H1 (cell line): ENCODE measurements at regions not wholly inside any gene's neighbourhood (a gene's known extent, or its start where the extent isn't known, plus 50 kb on each side); places are given as distances from the start of the nearest gene placed in this dataset.

Experiments
- CTCF ChIA-PET: fragments of 300-600 bp; sonication (Branson Sonifier 250); formaldehyde crosslinking; loops from one replicate; lab custom pipeline; 2021; ENCODE audit not compliant: partially characterized antibody; lab: Charles Lee
- POLR2A ChIA-PET: fragments of 300-600 bp; sonication (Branson Sonifier 250); formaldehyde crosslinking; loops from one replicate; lab custom pipeline; 2021; ENCODE audit warnings: inconsistent platforms; ENCODE audit not compliant: partially characterized antibody; lab: Charles Lee
- DNase-seq, 2 experiments: peaks; one replicate each; pipeline versions ENCODE4 v3.0.0 to v3.0.0-alpha.2; 2010 to 2022; ENCODE audit warnings: low spot score in 2 of 2, low read depth in 1 of 2, mixed read lengths in 1 of 2
- FAIRE-seq: peaks from 2 replicates; lab custom pipeline; 2011; peaks lifted over from hg19 to GRCh38; lab: Jason Lieb, UNC
- H2AFZ ChIP-seq: 2 replicates; pipeline ENCODE4 v1.8.1; 2012; ENCODE audit warnings: low read length, inconsistent platforms
- H2AK5ac ChIP-seq: 2 replicates; pipeline ENCODE4 v1.6.1; 2013; ENCODE audit warnings: low read depth, low read length
- H2BK120ac ChIP-seq: replicated peaks from 2 replicates; pipeline ENCODE3; 2013; ENCODE audit warnings: low read depth, low read length, inconsistent platforms
- H2BK12ac ChIP-seq: 2 replicates; pipeline ENCODE4 v1.6.1; 2013; ENCODE audit warnings: low read depth, low read length
- H2BK15ac ChIP-seq: 2 replicates; pipeline ENCODE4 v1.6.1; 2013; ENCODE audit warnings: low read length
- H2BK20ac ChIP-seq: 2 replicates; pipeline ENCODE4 v1.6.1; 2013; ENCODE audit warnings: low read length
- H2BK5ac ChIP-seq: 2 replicates; pipeline ENCODE4 v1.6.1; 2013; ENCODE audit warnings: low read depth, low read length
- H3K14ac ChIP-seq: 2 replicates; pipeline ENCODE4 v1.6.1; 2013; ENCODE audit warnings: inconsistent platforms; ENCODE audit not compliant: insufficient read length
- H3K18ac ChIP-seq: 2 replicates; pipeline ENCODE4 v1.6.1; 2013; ENCODE audit warnings: low read length; ENCODE audit errors: extremely low read depth
- H3K23ac ChIP-seq: 2 replicates; pipeline ENCODE4 v1.6.1; 2013; ENCODE audit warnings: inconsistent platforms; ENCODE audit not compliant: insufficient read length
- H3K23me2 ChIP-seq: 2 replicates; pipeline ENCODE4 v1.6.1; 2013; ENCODE audit warnings: low read depth, low read length
- H3K27ac ChIP-seq: 2 replicates; pipeline ENCODE4 v1.6.1; 2011; ENCODE audit warnings: low read depth, low read length, inconsistent platforms
- H3K27me3 ChIP-seq, 4 experiments: replicated peaks in 1 of 4; 1 replicate in 1 of 4; 2 replicates in 3 of 4; pipeline versions ENCODE4 v1.6.1 to v1.8.1; 2011 to 2013; ENCODE audit warnings: low read length in 3 of 4, mild to moderate bottlenecking in 3 of 4, inconsistent platforms in 2 of 4, mixed read lengths in 2 of 4, moderate library complexity in 1 of 4; ENCODE audit not compliant: control insufficient read depth in 3 of 4, insufficient read depth in 3 of 4; ENCODE audit errors: extremely low read depth in 1 of 4
- H3K36me3 ChIP-seq, 4 experiments: 2 replicates each; pipeline versions ENCODE4 v1.6.1 to v1.8.1; 2011 to 2013; ENCODE audit warnings: mild to moderate bottlenecking in 4 of 4, low read length in 3 of 4, moderate library complexity in 2 of 4, control low read depth in 1 of 4, inconsistent platforms in 1 of 4; ENCODE audit not compliant: insufficient read depth in 4 of 4, control insufficient read depth in 2 of 4
- H3K4ac ChIP-seq: replicated peaks from 2 replicates; pipeline ENCODE3; 2013; ENCODE audit warnings: low read length, low read depth, mixed read lengths, inconsistent platforms; ENCODE audit not compliant: insufficient read length
- H3K4me1 ChIP-seq, 4 experiments: replicated peaks in 1 of 4; 1 replicate in 1 of 4; 2 replicates in 3 of 4; pipeline versions ENCODE4 v1.6.1 to v1.8.1; 2011 to 2013; ENCODE audit warnings: low read length in 3 of 4, inconsistent platforms in 2 of 4, mixed read lengths in 1 of 4; ENCODE audit not compliant: insufficient read depth in 4 of 4, control insufficient read depth in 3 of 4
- H3K4me2 ChIP-seq, 2 experiments: 2 replicates each; pipeline versions ENCODE4 v1.6.1 to v1.8.1; 2011 to 2013; ENCODE audit warnings: low read depth in 2 of 2, low read length in 2 of 2, control low read depth in 1 of 2, inconsistent platforms in 1 of 2, mild to moderate bottlenecking in 1 of 2; ENCODE audit not compliant: insufficient read depth in 1 of 2
- H3K4me3 ChIP-seq, 4 experiments: fragments of 200-600, 300-600 bp in 1 of 4; sonication (generic), shearing (Covaris generic), sonication (Bioruptor Twin) in 1 of 4; 2 replicates each; pipeline versions ENCODE4 v1.5.1 to v1.8.1; 2011 to 2016; ENCODE audit warnings: low read length in 4 of 4, low read depth in 3 of 4, control low read depth in 2 of 4, inconsistent platforms in 2 of 4, mild to moderate bottlenecking in 2 of 4, mixed read lengths in 1 of 4, moderate library complexity in 1 of 4; ENCODE audit not compliant: insufficient read depth in 2 of 4; ENCODE audit errors: extremely low read depth in 1 of 4
- H3K56ac ChIP-seq: replicated peaks from 2 replicates; pipeline ENCODE3; 2013; ENCODE audit warnings: low read depth, mild to moderate bottlenecking, mixed read lengths, low read length, inconsistent platforms; ENCODE audit not compliant: insufficient read length
- H3K79me1 ChIP-seq: 2 replicates; pipeline ENCODE4 v1.6.1; 2013; ENCODE audit warnings: low read depth, low read length, control low read depth
- H3K79me2 ChIP-seq, 2 experiments: 2 replicates each; pipeline versions ENCODE4 v1.6.1 to v1.8.1; 2012 to 2013; ENCODE audit warnings: low read length in 2 of 2, mild to moderate bottlenecking in 2 of 2, inconsistent platforms in 1 of 2; ENCODE audit not compliant: insufficient read depth in 2 of 2, control insufficient read depth in 1 of 2
- H3K9ac ChIP-seq, 4 experiments: replicated peaks in 1 of 4; 1 replicate in 1 of 4; 2 replicates in 3 of 4; pipeline versions ENCODE4 v1.6.1 to v1.8.1; 2011 to 2013; ENCODE audit warnings: low read depth in 3 of 4, low read length in 3 of 4, control low read depth in 2 of 4, mild to moderate bottlenecking in 2 of 4, moderate library complexity in 2 of 4, inconsistent platforms in 1 of 4; ENCODE audit errors: extremely low read depth in 1 of 4
- H3K9me3 ChIP-seq, 2 experiments: 2 replicates each; pipeline versions ENCODE4 v1.6.1 to v1.8.1; 2012 to 2013; ENCODE audit warnings: mild to moderate bottlenecking in 2 of 2, moderate library complexity in 2 of 2, control low read depth in 1 of 2, inconsistent platforms in 1 of 2, low read depth in 1 of 2, low read length in 1 of 2, mixed read lengths in 1 of 2; ENCODE audit not compliant: insufficient read depth in 2 of 2
- H4K20me1 ChIP-seq, 2 experiments: replicated peaks in 1 of 2; 2 replicates each; pipeline versions ENCODE3 to v1.8.1; 2011 to 2013; ENCODE audit warnings: inconsistent platforms in 2 of 2, low read length in 2 of 2, mild to moderate bottlenecking in 1 of 2; ENCODE audit not compliant: insufficient read depth in 2 of 2, control insufficient read depth in 1 of 2
- H4K5ac ChIP-seq: 2 replicates; pipeline ENCODE4 v1.6.1; 2013; ENCODE audit warnings: low read length, low read depth, mixed read lengths, inconsistent platforms; ENCODE audit not compliant: insufficient read length
- H4K8ac ChIP-seq: 2 replicates; pipeline ENCODE4 v1.8.0; 2013; ENCODE audit warnings: mild to moderate bottlenecking, moderate library complexity, low read length, inconsistent platforms; ENCODE audit not compliant: insufficient read depth; ENCODE audit errors: extremely low read depth
- H4K91ac ChIP-seq: replicated peaks from 2 replicates; pipeline ENCODE3; 2013; ENCODE audit warnings: low read length, mixed read lengths, inconsistent platforms; ENCODE audit not compliant: insufficient read length
- CBX8 ChIP-seq: fragments of 300-800, 300-1000 bp; sonication (generic); IDR thresholded peaks from 2 replicates; pipeline ENCODE4 v1.7.1; 2016; ENCODE audit warnings: low read depth, low read length, borderline replicate concordance
- CEBPB ChIP-seq: IDR thresholded peaks from 2 replicates; pipeline ENCODE4 v1.6.1; 2012; ENCODE audit warnings: low read depth, low read length
- FOSL1 ChIP-seq: IDR thresholded peaks from 2 replicates; pipeline ENCODE4 v1.6.1; 2011; ENCODE audit warnings: mild to moderate bottlenecking, low read depth, low read length, moderate library complexity; ENCODE audit not compliant: insufficient read depth
- GTF2F1 ChIP-seq: IDR thresholded peaks from 2 replicates; pipeline ENCODE4 v1.6.1; 2012; ENCODE audit warnings: low read depth, low read length, improper control_type of control experiment, borderline replicate concordance
- HDAC6 ChIP-seq: IDR thresholded peaks from one replicate; pipeline ENCODE4 v1.7.1; 2012; ENCODE audit warnings: low read depth, mild to moderate bottlenecking, inconsistent platforms, low read length, moderate library complexity
- RNF2 ChIP-seq: fragments of 200-900, 300-1000 bp; sonication (generic); IDR thresholded peaks from 2 replicates; pipeline ENCODE4 v1.7.1; 2016; ENCODE audit warnings: borderline replicate concordance, low read depth, mild to moderate bottlenecking, antibody characterized with exemption, low read length; ENCODE audit not compliant: poor library complexity, severe bottlenecking; ENCODE audit errors: missing control alignments
- SIN3A ChIP-seq, 2 experiments: IDR thresholded peaks in 1 of 2; conservative IDR thresholded peaks in 1 of 2; 2 replicates each; pipeline ENCODE4 v1.6.1; 2011 to 2012; ENCODE audit warnings: low read length in 2 of 2, improper control_type of control experiment in 1 of 2, low read depth in 1 of 2, mild to moderate bottlenecking in 1 of 2
- SIRT6 ChIP-seq: IDR thresholded peaks from one replicate; pipeline ENCODE4 v1.7.1; 2012; ENCODE audit warnings: low read length, inconsistent platforms
- SP4 ChIP-seq: IDR thresholded peaks from 2 replicates; pipeline ENCODE4 v1.6.1; 2012; ENCODE audit warnings: low read length, inconsistent platforms
- SRF ChIP-seq: IDR thresholded peaks from 2 replicates; pipeline ENCODE4 v1.6.1; 2011; ENCODE audit warnings: mild to moderate bottlenecking, low read depth, low read length, moderate library complexity
- WGBS, 2 experiments: shearing (Covaris generic) in 1 of 2; methylation state at CpG; one replicate each; pipeline versions ENCODE4 v1.1.6 to v1.1.7; 2013 to 2015; ENCODE audit warnings: low lambda C conversion rate in 2 of 2, mixed read lengths in 2 of 2, inconsistent platforms in 1 of 2, low coverage in 1 of 2, missing lambda C conversion rate in 1 of 2; ENCODE audit not compliant: insufficient replicate concordance in 2 of 2, insufficient coverage in 1 of 2, insufficient read length in 1 of 2; ENCODE audit errors: extremely low coverage in 1 of 2, missing lambda C conversion rate in 1 of 2; 5-methylcytosine and 5-hydroxymethylcytosine counted together

DNA sequence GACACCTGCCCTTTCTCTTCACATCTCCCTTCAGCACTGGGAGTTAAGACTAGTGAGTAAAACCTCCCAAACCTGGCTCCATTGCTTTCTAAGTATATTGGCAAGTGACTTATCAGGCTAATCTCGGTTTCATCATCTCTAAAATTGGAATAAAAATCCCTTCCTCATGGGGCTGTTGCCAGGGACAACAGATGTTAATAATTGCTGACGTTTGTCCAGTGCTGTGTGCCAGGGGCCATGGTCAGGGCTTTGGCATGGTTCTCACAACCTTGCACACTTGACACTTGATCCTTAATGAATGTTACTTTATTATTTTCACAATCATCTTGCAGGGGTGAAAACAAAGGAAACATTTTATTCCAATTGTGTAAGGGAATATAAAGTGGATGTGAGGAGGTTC lies 1262.0 kb upstream of the WWC1 start:
- Histone ChIP-seq H4K20me1 (no peaks in the 10 kb centered on the region), H2BK20ac (no peak overlapping the region), H3K23ac (no peak overlapping the region), H3K56ac (no peak overlapping the region), H3K79me1 (no peaks in the 10 kb centered on the region), H3K23me2 (no peaks in the 10 kb centered on the region), H3K27me3 (no peaks in the 10 kb centered on the region), H3K14ac (no peak overlapping the region), H3K9ac (no peak overlapping the region), H3K4me3 (no peak overlapping the region), H2BK12ac (no peak overlapping the region), H2AFZ (no peak overlapping the region), H2BK120ac (no peak overlapping the region), H3K18ac (no peak overlapping the region), H3K36me3 (no peaks in the 10 kb centered on the region), H4K91ac (no peak overlapping the region), H3K4me1 (no peaks in the 10 kb centered on the region), H3K4ac (no peak overlapping the region), H3K79me2 (no peaks in the 10 kb centered on the region), H3K4me2 (no peak overlapping the region), H3K27ac (no peak overlapping the region), H3K9me3 (no peaks in the 10 kb centered on the region), H2BK15ac (no peak overlapping the region), H2AK5ac (no peak overlapping the region), H4K8ac (no peak overlapping the region), H4K5ac (no peak overlapping the region), H2BK5ac (no peak overlapping the region)
- DNase-seq (no peak), FAIRE-seq (no peak)
- POLR2A ChIA-PET, result no interaction called here
- TF ChIP-seq SRF (no peak), SIRT6 (no peak), CEBPB (no peak), RNF2 (no peak), SIN3A (conservative IDR thresholded peaks at IDR 0.05 in 1 of 2, IDR thresholded peaks at IDR 0.05 in 1 of 2; ENCODE audit: low read depth in 1 of 2, low read length in 2 of 2) (no peak), CBX8 (no peak), GTF2F1 (no peak), SP4 (no peak), FOSL1 (no peak), HDAC6 (no peak)
- 90% methylated on average over 2 of the region's 2 CpGs; no CpG with 5 or more reads in 1 of the 2 experiments for WGBS, 2 experiments
- CTCF ChIA-PET, result interaction anchor here (1.0 to 8.0 kb wide), 8 partner anchors 10 to 552 kb away, joined by 3 to 67 read pairs (median 8); no protein-coding TSS in a partner anchor
